Tibial nerve (tissue), 4 donors: ENCODE measurements at regions not wholly inside any gene's neighbourhood (a gene's known extent, or its start where the extent isn't known, plus 50 kb on each side); places are given as distances from the start of the nearest gene placed in this dataset.

Experiments used
- CTCF ChIP-seq, 5 experiments: fragments of 200-600 bp in 3 of 5; fragments of 450-650 bp in 2 of 5; sonication (generic) in 3 of 5; IDR thresholded peaks; one replicate each; pipeline ENCODE4 v1.5.1; 2016 to 2019; ENCODE audit warnings: antibody characterized with exemption in 5 of 5, mild to moderate bottlenecking in 3 of 5, moderate library complexity in 2 of 5
- EP300 ChIP-seq, 2 donors: sonication (generic); formaldehyde crosslinking; IDR thresholded peaks; one replicate each; pipeline ENCODE4 v1.6.1; 2017; ENCODE audit warnings: antibody characterized with exemption in 2 of 2, mild to moderate bottlenecking in 1 of 2
- POLR2A ChIP-seq, 2 donors: fragments of 450-650 bp; IDR thresholded peaks; one replicate each; pipeline ENCODE4 v1.6.1; 2017; ENCODE audit warnings: antibody characterized with exemption in 2 of 2, mild to moderate bottlenecking in 2 of 2, moderate library complexity in 2 of 2

DNA sequence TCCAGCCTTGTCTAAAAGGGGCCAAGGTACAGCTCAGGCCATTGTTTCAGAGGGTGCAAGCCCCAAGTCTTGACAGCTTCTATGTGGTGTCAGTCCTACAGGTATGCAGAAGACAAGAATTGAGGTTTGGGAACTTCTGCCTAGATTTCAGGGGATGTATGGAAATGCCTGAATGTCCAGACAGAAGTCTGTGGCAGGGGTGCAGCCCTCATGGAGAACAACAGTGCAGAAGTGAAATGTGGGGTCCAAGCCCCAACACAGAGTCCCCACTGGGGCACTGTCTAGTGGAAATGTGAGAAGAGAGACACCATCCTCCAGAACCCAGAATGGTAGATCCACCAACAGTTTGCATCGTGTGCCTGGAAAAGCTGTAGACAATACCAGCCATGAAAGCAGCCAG, 400.3 kb upstream of the CAMK1G start:
- TF ChIP-seq CTCF (IDR thresholded peaks at IDR 0.05) (no peak), POLR2A (IDR thresholded peaks at IDR 0.05) (no peak), EP300 (IDR thresholded peaks at IDR 0.05) (no peak)
